ENCODE measurements at regions not wholly inside any gene's neighbourhood (a gene's known extent, or its start where the extent isn't known, plus 50 kb on each side); places are given as distances from the start of the nearest gene placed in this dataset.

DNA sequence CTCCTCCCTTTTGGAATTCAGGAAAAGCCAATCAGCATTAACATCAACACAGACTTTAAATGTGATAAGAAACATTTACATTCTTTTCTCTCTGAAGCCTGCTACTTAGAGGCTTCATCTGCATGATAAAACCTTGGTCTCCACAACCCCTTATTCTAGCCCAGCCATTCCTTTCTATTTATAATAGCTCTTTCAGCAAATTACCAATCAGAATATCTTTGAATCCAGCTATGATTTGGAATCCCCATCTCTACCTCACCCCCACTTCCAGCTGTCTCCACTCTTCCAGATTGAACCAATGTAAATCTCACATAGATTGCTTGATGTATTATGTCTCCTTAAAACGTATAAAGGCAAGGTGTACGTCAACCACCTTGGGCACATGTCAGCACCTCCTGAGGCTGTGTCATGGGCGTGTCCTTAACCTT lies 139.7 kb downstream of the TUSC7 start:
- no peak for DNase-seq

DNA sequence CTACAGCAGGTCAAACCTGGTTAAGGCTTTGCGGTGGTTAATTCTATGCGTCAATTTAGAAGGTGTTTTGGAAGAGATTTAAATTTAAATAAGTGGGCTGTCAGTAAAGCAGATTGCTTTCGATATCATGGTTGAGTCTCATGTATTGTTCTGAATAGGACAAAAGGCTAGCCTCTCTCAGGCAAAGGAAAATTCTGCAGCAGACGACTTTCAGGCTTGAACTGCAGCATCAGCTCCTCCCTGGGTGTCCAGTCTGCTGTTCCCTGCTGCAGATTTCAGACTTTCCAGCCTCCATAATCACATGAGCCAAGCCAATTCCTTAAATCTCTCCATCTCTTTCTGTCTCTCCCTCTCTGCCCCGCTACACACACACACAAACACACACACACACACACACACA lies 143.2 kb downstream of the TUSC7 start:
- no peak for DNase-seq

DNA sequence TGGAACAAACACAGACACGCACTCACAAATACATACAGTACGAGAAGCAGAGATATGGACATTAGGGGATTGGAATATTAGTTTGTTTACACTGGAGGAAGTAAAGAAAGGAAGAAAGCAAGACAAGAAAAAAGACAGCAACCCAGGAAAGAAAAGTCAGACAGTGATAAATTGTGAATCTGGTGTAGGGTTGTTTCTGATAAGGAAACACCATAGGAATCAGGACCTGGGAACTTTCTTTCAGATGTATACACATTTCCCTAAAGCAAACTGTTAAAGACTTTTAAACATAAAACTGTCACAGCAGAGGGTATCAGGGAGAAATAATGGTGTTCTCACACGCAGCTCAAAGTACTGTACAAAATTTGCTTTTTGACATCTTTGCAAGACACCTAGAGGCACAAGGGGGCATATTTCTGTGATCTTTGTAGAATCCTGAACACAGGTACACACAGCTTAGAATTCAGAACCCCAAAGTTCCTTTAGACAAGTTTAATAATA lies 153.7 kb downstream of the TUSC7 start:
- no peak for DNase-seq

DNA sequence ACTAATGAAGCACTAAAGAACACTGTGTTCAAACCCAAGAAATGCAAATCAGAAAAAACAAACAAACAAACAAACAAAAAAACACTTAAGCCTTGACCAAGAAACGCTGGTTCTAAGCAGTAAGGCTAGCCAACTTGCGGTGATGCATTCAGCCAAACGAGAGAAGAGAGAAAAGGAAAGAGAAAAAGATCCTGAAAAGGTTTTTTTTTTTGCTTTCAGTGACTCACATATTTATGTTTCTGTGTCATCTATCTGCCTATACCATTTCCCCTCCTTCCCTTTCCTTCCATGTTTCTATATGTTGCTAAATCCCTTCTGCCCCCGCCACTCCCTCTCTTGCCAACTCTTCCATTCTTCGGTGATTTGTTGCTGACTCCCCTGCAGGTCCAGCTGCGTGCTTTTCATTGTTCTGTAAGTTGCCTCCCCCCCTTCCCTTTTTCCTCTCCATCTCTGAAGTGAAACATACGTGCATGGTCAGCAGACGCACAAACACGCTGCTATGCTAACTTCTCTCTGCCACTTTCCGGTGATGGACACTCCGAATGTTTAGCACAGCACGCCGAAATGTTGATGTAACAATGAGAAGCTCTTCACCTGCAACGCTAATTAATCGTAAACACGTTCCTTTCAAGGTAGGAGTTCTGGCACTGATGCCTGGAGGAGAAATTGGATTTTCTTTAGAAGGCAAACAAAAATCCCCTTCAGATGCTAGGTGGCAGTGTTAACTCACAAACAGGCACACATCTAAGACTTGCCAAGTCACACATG lies 154.4 kb downstream of the TUSC7 start:
- DNase-seq: no peak

DNA sequence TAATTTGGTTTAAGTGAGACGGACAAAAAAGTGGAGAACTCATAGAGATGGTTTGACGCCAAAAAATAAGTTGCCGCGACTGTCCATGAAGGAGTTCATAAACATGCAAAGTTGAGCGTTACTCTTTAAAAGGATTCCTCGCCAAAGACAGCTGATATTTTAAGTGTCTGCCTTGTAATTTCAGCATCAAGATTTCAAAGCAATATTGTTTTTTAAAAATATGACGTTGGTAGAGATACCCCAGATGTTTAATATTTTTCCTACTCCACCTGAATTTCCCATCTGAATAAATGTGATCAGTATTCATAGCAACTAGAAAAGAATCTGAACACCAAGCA lies 155.0 kb downstream of the TUSC7 start:
- DNase-seq: no peak

DNA sequence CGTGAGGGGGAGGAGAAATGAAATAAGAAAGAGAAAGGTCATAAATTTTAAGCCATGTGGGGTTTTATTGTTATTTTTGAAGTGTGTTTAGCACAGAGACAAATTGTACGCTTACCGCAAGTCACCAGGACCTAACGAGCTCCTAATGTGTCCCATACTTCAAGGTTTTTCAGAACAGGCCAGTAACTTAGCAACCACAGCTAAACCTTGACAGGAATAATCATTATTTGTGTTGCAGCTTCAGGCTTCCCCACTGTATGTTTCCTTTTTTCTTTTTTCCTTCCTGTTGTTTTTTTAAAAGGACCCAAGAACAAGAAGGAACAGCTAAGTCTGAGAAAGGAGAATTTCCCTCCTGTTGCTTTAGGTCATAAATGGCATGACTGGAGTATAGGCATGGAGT lies 160.8 kb downstream of the TUSC7 start:
- DNase-seq: no peak

DNA sequence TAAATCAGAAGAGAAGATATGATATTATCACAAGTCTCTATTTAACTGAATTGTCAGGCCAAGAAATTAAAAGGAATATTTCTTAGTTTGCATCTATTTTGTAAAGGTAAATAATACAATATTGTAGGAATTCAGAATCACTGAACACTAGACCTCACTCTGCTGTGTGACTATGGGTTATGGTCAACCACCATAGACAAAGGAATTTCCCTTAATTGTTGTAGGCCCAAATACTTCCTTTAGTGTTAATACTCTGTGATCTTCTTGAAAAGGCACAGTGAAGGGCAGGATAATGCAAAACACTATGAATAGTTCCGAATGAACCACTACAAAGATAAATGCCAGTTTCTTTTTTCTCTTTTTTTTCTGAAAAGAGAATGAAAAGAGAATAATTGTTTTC lies 162.3 kb downstream of the TUSC7 start:
- no peak for DNase-seq

DNA sequence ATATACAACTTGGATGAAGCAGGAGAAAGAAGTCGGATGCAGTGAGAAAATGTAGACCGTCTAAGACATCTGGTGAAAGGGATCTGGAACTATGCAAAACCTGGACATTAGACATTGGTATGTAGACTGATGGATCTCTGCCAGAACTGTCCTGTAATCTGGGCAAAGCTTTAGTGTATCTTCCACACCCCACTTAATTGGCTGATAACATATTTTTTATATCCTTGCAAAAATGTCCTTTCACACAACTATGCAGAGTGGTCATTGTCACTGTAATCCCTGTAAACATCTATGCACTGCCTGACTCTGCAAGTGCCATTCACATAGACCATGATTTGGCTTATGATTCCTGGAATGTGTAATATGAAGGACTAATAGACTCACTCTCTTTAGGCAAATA lies 163.1 kb downstream of the TUSC7 start:
- no peak for DNase-seq

DNA sequence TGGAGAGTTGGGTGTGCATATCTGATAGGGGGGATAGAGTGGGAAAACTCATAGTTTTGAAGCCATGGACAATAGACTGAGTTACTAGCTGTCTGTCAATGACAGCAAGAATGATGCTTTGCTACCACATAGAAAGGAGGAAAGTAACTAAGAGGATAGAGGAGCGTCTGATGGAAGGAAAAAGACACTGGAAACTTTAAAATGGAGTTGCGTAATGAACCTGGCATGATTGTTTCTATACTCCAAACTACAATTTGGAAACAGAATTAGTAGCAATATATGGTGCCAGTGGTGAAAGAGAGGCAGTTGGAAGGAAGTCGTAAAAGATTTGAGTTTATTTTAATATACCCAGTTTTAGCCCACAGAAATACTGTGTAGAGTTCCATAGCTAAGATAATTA lies 163.6 kb downstream of the TUSC7 start:
- DNase-seq: no peak

DNA sequence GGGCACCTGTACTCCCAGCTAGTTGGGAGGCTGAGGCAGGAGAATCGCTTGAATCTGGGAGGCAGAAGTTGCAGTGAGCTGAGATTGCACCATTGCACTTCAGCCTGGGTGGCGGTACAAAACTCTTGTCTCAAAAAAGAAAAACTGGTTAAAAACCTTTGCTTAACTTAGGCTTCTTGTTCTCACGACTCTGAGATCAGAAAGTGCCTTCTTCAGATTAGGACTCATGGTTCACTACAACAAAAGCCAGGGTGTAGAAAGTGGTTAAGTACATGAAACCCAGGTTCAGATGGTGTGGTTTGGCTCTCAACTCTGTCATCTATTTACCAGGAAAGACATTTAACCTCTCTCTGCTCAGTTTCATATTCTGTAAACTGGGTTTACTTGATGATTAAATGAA lies 168.4 kb downstream of the TUSC7 start:
- DNase-seq: no peak

DNA sequence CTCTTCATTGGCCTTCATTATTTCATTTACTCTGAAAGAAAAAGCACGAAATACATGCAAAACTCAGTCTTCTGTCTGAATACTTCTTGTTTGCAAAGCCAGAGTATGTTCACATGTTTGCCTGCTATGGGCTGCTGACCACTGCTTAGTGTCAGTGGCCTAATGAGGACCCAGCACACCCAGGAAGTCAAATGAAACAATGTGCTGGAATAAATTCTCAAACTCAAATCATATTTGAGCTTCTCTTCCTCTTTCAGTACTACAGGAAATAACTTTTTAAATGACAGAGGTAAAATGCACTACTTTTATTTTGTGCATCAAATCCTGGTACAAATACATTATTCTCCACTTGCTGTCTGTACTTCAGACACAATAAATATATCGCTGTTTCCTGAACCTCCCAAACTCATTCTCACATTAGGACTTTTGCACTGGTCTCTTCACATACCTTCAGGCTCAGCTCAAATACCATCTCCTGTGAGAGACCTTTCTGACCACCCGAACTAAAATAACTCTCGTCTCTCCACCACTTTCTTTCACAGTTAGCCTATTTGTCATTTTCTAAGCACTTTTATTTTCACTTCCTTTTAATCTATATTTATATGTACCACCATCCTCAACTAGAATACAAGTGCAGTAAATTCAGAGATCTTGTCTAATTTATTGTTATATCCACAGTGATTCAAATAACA lies 176.8 kb downstream of the TUSC7 start:
- no peak for DNase-seq

DNA sequence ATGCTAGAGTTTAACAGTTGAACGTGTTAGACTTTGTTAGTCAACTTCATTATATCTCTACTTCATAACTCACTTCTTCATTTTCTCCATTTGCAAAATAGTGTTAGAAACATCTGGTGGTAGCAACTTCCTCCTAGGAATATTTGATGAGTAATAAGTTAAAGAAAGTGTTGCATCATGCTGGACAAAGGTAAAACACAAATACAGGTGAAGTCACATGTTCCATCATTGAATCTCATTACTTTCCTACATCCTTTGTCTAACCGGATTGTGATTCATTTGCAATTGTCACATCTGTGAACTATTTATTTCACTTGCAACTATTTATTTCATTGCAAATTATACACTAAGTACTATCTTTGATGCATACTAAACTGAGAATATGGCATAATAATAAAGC lies 186.5 kb downstream of the TUSC7 start:
- no peak for DNase-seq

DNA sequence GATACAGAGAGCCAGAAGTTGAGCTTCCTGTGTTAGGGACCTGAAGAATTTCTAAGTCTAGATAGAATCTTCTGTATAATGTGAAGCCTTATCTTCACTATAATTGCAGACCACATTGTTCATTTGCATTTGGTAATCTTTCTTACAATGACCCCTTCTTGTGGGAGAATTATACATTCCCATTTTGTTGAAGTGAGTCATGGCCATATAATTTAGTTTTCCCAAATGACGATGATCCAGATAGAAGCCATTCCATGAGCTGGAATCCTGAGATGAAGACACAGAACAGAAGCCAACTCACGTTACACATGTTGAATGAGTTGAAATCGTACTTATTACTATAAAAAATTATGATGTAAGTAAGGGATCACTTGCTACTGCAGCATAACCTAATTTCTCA lies 187.8 kb downstream of the TUSC7 start:
- no peak for DNase-seq

DNA sequence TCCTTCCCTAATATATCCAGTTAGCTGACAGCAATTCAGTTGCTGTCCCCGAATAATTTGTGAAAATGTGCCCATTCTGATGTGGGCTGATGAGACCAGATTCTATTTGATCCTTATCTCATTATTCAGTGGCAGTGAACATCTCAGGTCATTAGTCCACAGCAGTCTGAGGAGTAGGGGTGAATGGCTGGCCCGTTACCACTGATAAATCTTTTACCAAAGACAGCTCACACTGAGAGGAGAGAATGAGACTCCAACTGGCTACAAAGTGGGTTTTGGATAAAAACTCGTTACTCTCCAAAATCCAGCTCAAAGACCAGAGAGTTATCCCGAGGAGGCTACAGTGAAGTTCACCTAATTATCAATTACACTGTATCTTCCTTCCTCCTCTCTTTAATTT lies 189.7 kb downstream of the TUSC7 start:
- DNase-seq: no peak

DNA sequence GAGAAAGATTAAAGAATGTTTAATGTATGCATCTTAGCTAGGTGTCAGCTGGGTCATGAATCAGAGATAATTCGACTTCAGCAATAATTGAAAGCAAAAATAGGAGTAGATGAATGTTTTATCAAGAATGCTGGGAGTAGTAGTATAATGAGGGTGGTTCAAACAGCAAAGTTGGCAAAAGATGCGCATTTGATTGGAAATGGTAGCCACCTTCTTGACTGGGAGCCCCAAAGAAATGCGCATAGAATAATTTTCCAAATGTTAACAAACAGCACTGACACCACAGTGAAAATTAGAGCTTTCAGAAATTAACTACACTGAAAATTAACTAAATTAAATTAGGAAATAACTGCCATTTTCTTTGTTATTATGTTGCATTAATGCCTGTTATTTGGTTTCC lies 195.8 kb downstream of the TUSC7 start:
- no peak for DNase-seq

DNA sequence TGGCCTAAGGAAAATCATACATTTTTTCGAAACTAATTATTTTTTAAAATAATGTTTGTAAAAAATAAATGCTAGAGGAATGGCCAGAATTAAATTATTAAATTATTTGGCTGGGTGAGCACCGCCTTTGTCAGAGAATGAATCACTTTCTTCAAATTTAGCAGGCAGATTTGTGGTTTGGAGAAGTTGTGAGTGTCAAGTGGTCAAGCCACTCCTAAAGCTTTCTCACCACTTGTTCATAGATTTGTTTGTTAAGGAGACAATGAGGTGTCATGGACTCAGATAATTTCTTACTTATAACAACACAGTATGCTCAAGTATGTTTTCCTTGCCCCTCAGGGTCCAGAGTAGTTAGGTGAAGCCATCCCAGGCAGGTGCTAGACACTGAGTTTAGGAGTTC lies 196.2 kb downstream of the TUSC7 start:
- DNase-seq: no peak

DNA sequence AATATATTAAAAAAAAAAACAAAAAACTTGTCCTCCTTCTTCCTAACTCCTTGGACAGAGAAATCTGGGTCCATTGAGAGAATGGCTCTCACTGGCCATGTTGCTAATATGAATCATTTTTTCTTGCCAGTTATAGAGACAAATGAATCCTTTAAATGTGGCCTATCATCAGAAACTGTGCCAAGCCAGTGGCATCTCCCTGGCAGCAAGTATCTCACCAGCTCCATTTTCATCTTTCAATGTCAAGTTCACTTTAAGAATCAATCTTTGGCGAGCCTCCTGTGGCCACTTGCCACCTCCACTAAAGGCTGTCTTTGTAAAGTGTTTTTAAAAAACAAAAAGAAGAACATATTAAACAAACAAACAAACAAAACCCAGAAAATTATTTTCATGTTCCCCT lies 202.5 kb downstream of the TUSC7 start:
- DNase-seq: no peak

DNA sequence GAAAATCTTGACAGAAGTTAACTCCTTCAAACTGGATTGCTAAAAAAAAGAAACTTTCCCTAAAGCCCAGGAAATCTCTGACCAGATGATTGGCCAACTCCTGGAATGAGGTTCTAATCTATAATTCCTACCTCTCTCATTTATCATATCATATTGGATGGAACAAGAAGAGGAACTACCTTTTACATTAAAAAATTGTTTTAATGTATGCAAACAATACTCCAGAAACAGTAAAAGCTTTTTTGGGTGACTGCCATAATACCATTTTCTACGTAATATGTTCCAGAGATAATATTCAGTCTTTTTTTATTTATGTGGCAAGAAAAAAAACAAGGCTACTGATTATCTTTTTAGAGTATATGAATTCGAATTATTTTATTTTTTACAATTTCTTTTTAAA lies 204.4 kb downstream of the TUSC7 start:
- no peak for DNase-seq

DNA sequence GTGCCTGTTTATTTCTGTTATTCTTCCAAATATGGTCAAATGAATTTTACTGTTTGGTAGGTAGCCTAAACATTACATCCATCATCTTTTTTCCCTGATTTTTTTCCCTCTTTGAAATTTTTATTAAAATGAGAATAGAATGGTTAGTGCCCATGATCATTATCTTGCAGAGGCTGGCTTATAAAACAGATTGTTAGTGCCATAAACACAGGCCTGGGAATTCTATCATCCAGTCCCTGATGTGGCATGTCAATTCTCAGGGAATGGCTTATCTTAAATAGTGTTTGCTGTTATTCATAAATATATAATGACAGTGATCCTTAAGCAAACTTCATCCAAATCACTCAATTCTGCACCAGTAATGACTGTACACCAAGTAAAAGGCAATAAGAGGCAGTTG lies 207.3 kb downstream of the TUSC7 start:
- no peak for DNase-seq

DNA sequence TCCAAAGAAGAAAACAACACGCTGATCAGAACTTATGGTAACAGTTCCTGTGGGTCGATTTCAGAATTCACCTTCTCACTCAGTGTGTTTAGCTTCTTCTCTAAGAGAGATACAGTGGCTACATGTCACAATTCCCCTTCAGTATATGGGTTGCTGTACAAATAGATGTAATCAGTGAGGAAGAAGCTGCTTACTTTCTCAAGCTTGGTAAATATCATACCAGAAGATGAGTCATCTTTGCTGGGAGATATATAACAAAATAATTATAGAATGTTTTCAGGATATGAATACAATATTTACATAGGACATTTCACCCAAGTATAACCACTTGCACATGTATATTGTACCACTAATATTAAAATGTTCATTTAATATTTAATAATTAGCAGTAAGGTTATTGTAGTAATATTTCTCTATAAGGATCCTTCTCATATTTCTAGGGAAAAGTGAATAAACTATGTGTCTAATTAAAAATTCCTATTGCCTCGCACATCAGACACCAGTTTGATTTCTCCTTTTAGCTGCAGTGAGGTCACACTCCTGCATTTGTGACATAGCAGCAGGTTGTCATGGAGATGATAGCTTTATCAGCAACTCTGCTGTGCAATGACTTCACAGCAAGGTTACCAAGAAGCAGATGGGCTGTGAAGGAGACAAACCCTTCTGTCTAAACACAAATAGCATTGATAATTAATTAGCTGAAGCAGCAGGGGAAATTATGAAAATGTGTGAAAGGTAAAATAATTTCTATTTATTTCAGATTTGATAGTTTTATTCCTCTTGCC lies 211.4 kb downstream of the TUSC7 start:
- DNase-seq: no peak

DNA sequence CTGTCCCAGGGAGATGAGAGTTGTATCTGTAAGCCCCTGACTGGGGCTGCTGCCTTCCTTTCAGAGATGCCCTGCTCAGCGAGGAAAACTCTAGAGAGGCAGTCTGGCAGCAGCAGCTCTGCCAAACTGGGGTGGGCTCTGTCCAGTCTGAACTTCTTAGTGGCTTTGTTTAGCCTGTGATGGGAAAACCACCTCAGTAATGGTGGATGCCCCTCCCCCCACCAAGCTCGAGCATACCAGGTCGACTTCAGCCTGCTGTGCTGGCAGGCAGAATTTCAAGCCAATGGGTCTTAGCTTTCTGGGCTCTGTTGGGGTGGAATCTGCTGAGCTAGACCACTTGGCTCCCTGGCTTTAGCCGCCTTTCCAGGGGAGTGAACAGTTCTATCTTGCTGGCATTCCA lies 218.3 kb downstream of the TUSC7 start:
- no peak for DNase-seq

DNA sequence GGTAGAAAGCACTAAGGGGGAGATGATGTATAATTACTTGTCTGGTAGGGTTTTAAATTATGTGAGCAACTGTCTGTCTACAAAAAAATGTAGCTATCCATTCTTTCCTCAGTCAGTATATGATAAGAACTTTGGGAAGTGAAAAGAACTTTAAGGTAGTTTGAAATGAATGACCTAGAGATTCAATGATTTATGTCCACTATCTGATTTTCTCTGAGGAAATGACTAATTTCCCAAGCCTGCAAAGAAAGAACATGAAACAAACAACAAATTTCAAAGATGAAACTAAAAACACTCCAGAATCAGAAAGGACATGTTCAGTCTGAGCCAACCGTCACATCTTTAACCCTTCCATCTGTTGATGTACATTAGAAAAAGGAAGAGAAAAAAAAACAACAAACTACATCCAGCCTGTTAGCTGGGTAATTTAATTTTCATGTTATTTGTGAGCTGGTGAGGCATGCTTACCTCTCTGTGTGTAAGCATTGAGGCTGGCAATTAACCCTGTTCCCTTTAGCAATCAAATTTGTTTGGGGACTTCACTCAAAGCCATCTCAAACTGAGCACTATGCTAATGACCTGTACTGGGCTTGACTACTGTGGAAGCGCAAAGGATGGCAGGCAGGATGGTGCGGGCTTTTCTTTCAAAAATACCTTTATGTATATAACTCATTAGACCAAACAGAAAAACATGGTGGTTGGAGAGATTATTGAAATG lies 220.1 kb downstream of the TUSC7 start:
- DNase-seq: no peak

DNA sequence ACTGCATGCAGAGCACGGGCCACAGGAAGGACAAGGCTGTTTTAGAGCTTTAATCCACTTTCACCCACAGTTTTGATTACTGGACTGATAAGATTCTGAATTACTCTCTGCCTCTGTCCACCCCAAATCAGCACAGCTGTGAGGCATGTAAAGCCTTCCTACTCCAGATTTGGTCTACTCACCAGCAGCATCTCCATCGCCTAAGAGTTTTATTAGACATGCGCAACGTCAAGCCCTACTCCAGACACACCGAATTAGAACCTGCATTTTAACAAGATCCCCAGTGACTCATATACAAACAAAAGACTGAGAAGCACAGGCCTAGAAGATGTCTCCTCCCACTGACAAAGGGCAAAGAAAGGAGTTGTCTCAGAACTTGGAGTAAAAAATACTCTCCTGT lies 221.2 kb downstream of the TUSC7 start:
- DNase-seq: no peak
